ENCODE measurements at regions not wholly inside any gene's neighbourhood (a gene's known extent, or its start where the extent isn't known, plus 50 kb on each side); places are given as distances from the start of the nearest gene placed in this dataset.

DNA sequence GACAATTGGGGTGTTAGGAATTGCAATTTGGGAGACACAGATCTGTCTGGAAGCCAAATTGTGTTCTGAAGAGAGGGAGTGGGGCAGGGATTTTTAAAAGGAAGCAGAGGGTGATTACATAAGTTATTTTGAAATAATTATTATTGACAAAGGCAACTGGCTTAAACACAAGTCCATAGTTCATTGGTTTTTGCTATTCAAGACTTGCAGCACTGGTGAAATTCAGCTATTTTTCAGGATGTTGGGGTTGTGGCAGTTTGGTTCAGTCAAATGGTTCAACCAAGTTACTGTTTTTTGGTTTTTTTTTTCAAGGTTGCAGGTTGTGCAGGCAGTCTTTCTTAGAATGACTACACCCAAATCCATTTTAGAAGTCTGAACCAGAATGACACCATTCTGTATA is 300.0 kb upstream of the DEPDC1 start:
- TF ChIP-seq, protein P1, sequence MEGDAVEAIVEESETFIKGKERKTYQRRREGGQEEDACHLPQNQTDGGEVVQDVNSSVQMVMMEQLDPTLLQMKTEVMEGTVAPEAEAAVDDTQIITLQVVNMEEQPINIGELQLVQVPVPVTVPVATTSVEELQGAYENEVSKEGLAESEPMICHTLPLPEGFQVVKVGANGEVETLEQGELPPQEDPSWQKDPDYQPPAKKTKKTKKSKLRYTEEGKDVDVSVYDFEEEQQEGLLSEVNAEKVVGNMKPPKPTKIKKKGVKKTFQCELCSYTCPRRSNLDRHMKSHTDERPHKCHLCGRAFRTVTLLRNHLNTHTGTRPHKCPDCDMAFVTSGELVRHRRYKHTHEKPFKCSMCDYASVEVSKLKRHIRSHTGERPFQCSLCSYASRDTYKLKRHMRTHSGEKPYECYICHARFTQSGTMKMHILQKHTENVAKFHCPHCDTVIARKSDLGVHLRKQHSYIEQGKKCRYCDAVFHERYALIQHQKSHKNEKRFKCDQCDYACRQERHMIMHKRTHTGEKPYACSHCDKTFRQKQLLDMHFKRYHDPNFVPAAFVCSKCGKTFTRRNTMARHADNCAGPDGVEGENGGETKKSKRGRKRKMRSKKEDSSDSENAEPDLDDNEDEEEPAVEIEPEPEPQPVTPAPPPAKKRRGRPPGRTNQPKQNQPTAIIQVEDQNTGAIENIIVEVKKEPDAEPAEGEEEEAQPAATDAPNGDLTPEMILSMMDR (IDR thresholded peaks at IDR 0.05), result no peak
- Histone ChIP-seq H3K4me3 (no peak overlapping the region), H3K27ac (no peak overlapping the region), H3K27me3 (no peaks in the 10 kb centered on the region), H3K36me3 (no peaks in the 10 kb centered on the region), H3K9me3 (no peaks in the 10 kb centered on the region), H3K4me1 (peaks cover 0 to 24% (median 5%) of the 10 kb centered on the region in 4 donors)
- intact Hi-C loops (cut with DNase I; ENCODE audit: low total_unique reads), result no loop called here
- no peak for DNase-seq

DNA sequence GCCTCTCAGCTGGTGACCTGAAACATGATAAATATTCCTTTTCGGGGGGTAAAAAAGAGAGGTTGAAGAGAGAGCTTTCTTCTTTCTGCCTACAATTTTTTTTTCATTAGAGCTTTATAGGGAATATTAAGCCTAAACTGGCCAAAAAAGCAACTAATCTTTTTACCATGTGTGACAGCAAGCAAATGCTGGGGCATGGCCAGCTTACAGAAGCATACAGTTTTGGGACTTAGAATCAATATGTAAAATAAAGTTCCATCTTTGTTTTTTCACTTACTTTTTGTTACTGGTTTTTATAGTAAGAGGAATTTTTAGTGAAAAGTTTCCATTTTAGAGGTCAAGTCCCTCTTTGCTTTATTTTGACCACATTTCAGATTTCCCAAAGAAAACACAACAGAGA is 301.2 kb upstream of the DEPDC1 start:
- DNase-seq, result no peak
- no peaks in the 10 kb centered on the region for H3K9me3 ChIP-seq
- H3K4me3 ChIP-seq, result no peak overlapping the region
- intact Hi-C loops (cut with DNase I; ENCODE audit: low total_unique reads), result no loop called here
- TF ChIP-seq, protein P1 (IDR thresholded peaks at IDR 0.05), result no peak
- no peaks in the 10 kb centered on the region for H3K27me3 ChIP-seq
- peak overlapping the region in 1 of 2 donors; percentile 37 for H3K27ac ChIP-seq
- no peaks in the 10 kb centered on the region for H3K36me3 ChIP-seq
- H3K4me1 ChIP-seq, result peaks cover 0 to 24% (median 5%) of the 10 kb centered on the region in 4 donors

DNA sequence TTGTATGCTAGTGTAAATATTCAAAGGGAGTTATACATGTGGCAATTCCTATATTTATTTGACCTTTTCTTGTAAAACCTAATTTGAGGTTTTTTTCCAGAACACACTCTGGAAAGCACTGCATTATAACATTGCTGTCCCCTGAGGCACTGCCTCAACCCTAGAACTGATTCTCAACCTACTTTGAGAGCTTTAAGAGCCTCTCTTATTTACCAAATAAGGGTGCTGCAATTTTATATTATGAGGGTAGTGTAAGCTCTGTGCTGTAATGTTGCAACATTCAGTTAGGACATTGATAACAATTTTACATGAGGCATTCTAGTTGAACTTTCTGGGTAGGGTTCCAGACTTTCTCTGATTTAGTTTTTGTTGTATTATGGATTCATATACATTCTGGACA is 302.2 kb upstream of the DEPDC1 start:
- Histone ChIP-seq H3K27ac (peak overlapping the region in 1 of 2 donors; percentile 37), H3K4me1 (peaks cover 0 to 24% (median 5%) of the 10 kb centered on the region in 4 donors), H3K4me3 (no peak overlapping the region), H3K9me3 (no peaks in the 10 kb centered on the region), H3K36me3 (no peaks in the 10 kb centered on the region), H3K27me3 (no peaks in the 10 kb centered on the region)
- DNase-seq, result no peak
- TF ChIP-seq, protein P1 (IDR thresholded peaks at IDR 0.05), result no peak
- intact Hi-C loops (cut with DNase I; ENCODE audit: low total_unique reads), result no loop called here

DNA sequence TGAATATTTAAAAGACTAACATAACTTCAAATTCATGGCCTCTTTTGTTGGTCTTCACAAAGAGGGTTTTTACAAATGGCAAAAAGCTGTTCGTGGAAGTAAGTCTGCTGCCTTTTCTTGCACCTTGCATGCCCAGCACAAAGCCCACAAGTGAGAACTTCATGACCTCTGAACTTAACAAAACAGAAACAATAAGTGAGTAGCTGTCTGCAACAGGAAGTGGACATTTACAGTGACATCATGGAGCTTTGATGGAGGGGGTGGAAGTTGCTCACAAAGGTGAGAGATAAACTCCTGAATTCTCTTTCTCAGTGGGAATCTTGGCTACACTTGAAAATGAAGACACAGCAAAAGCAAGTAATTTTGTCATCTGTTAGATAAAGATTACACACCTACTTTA is 303.3 kb upstream of the DEPDC1 start:
- Histone ChIP-seq H3K36me3 (no peaks in the 10 kb centered on the region), H3K4me1 (peaks cover 0 to 24% (median 5%) of the 10 kb centered on the region in 4 donors), H3K4me3 (no peak overlapping the region), H3K9me3 (no peaks in the 10 kb centered on the region), H3K27ac (no peak overlapping the region), H3K27me3 (no peaks in the 10 kb centered on the region)
- TF ChIP-seq, protein P1 (IDR thresholded peaks at IDR 0.05), result no peak
- intact Hi-C loops (cut with DNase I; ENCODE audit: low total_unique reads), result no loop called here
- DNase-seq, result no peak

DNA sequence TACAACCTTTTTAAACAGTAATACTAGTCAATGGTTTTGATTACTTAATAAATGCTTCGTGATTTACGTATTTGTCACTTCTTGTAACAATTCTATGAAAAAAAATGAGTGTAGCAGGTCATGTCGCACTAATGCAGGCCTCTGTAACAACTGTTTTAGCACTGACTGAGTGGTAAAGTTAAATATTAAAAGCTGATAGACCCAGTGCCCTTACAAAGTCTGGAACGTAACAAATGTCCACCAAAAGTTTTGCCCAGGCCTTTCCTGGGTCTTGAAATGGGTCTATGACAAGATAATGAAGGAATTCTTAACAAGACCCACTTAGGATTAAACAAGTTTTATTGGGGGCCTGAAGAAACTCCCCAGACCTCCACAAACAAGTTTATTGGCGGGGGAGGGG is 304.6 kb upstream of the DEPDC1 start:
- Histone ChIP-seq H3K4me1 (peaks cover 0 to 24% (median 5%) of the 10 kb centered on the region in 4 donors), H3K27ac (no peak overlapping the region), H3K27me3 (no peaks in the 10 kb centered on the region), H3K36me3 (no peaks in the 10 kb centered on the region), H3K9me3 (no peaks in the 10 kb centered on the region), H3K4me3 (no peak overlapping the region)
- no peak for DNase-seq
- TF ChIP-seq, protein P1 (IDR thresholded peaks at IDR 0.05), result no peak
- intact Hi-C loops (cut with DNase I; ENCODE audit: low total_unique reads), result no loop called here

DNA sequence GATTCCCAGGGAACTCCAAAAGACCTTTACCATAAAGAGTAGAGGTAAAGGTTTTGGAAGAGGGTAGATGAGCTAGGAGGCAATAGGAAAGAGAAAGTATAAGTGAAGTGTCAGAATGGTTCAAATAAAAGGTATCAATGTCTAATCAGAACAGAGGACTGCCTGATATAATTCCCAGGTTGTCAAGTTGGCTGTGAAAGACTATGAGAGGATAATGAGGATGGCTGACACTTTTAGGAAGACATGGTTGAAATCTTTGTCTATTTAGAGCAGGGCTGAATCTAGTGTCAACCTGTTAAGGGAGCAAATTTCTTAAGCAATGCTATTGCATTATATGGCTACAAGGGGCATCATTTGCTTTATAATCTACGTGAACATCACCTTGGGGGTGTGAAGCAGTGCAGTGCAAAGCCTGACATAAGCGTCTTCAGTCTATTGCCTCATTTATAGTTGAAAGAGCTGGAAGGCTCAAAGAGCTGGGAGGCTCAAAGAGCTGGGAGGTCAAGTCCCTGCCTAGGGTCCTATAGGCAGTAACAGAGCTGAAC is 308.3 kb upstream of the DEPDC1 start:
- H3K9me3 ChIP-seq, result no peaks in the 10 kb centered on the region
- no peak overlapping the region for H3K4me3 ChIP-seq
- H3K27me3 ChIP-seq, result no peaks in the 10 kb centered on the region
- TF ChIP-seq, protein P1 (IDR thresholded peaks at IDR 0.05), result no peak
- no peaks in the 10 kb centered on the region for H3K36me3 ChIP-seq
- no peaks in the 10 kb centered on the region for H3K4me1 ChIP-seq
- no peak for DNase-seq
- intact Hi-C loops (cut with DNase I; ENCODE audit: low total_unique reads), result no loop called here
- H3K27ac ChIP-seq, result no peak overlapping the region

Measured in tibial artery (tissue), 4 donors.